ENCODE measurements at regions not wholly inside any gene's neighbourhood (a gene's known extent, or its start where the extent isn't known, plus 50 kb on each side); places are given as distances from the start of the nearest gene placed in this dataset.

DNA sequence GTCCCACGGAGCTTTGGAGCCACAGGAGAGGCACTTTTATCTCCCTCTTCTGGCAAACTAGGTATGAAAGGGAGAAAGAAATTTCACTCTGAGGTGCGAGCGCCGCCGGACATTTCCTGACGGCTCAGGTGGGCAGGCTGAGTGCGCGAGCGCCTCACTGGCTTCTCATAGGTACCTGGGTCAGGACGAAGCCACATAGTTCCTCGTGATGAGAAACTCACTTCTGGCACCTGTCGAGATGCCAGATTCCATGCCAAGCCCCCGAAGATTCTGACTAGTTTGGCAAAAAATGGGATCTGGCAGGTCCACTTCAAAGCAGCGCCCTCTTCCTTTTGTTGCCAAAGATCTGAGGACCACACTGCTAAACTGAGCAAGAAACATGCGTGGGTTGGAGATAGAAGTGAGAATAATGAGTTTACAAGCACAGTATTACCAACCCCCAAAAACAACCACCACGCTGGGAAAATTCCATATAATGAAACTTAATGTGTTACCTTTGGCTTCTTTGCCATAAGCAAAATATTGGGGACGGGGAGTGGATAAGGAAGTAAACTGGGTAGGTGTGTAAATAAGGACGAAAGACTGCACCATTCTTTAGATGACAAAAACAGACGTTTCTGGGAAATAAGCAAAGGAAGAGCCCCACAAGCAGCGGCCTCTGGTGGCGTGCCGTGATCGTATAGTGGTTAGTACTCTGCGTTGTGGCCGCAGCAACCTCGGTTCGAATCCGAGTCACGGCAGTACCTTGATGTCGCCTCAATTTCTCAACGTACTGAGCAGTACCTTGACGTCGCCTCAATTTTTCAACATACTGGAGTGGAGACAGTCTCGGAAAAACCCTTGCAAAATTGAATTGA, 89.8 kb upstream of the PRSS16 start (continued):
- TF ChIP-seq, protein P1, sequence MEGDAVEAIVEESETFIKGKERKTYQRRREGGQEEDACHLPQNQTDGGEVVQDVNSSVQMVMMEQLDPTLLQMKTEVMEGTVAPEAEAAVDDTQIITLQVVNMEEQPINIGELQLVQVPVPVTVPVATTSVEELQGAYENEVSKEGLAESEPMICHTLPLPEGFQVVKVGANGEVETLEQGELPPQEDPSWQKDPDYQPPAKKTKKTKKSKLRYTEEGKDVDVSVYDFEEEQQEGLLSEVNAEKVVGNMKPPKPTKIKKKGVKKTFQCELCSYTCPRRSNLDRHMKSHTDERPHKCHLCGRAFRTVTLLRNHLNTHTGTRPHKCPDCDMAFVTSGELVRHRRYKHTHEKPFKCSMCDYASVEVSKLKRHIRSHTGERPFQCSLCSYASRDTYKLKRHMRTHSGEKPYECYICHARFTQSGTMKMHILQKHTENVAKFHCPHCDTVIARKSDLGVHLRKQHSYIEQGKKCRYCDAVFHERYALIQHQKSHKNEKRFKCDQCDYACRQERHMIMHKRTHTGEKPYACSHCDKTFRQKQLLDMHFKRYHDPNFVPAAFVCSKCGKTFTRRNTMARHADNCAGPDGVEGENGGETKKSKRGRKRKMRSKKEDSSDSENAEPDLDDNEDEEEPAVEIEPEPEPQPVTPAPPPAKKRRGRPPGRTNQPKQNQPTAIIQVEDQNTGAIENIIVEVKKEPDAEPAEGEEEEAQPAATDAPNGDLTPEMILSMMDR (conservative IDR thresholded peaks at IDR 0.05; ENCODE audit: low read depth in 2 of 2), result peak; percentile 48 to 68; a peak in 3 of 4 replicates

DNA sequence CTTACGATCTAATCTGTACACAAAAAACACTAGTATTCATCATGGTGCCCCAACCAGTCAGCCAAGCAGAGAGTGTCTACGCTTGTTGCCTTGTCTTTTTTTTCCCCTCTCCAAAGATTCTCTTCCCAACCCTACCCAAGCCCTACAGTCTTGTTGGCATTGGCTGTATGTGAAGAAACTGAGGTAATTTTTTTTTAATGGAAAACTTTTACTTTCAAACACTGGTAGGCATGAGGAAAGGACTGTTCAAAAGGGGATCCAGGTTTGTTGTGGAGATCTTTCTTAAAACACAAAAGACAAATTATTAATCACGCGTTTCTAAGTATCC, 89.2 kb upstream of the PRSS16 start:
- Mint-ChIP-seq H3K9me3 (peaks cover 3% of the 10 kb centered on the region; the same call in 1 of the 3 replicates), H3K36me3 (ENCODE audit: low read depth) (no peaks in the 10 kb centered on the region), H3K27ac (no peak overlapping the region), H3K27me3 (ENCODE audit: insufficient read depth, low read depth, poor library complexity) (peaks cover 23% of the 10 kb centered on the region), H3K4me1 (peaks cover 26% of the 10 kb centered on the region), H3K4me3 (peak overlapping the region; percentile 91)
- Histone ChIP-seq H3K4me1 (ENCODE audit: insufficient read depth) (peaks cover 20% of the 10 kb centered on the region), H4K20me1 (replicated peaks; ENCODE audit: insufficient read depth) (no peaks in the 10 kb centered on the region), H3K4me2 (peak overlapping the region; percentile 94; the same call in 1 of the 2 replicates), H3K27ac (ENCODE audit: low read depth) (no peak overlapping the region), H2AFZ (no peak overlapping the region), H3K9me2 (ENCODE audit: insufficient read depth) (no peaks in the 10 kb centered on the region), H3K4me3 (peak overlapping the region; percentile 84), H3K27me3 (ENCODE audit: insufficient read depth) (peaks cover 12% of the 10 kb centered on the region), H3K79me2 (replicated peaks; ENCODE audit: insufficient read depth) (no peaks in the 10 kb centered on the region), H3K36me3 (ENCODE audit: insufficient read depth) (no peaks in the 10 kb centered on the region), H3F3A (replicated peaks; ENCODE audit: low read depth) (no peaks in the 10 kb centered on the region; the same call in 1 of the 2 replicates)
- DNase-seq (ENCODE audit: low spot score), result no peak
- no peak for ATAC-seq
- TF ChIP-seq, protein P2, sequence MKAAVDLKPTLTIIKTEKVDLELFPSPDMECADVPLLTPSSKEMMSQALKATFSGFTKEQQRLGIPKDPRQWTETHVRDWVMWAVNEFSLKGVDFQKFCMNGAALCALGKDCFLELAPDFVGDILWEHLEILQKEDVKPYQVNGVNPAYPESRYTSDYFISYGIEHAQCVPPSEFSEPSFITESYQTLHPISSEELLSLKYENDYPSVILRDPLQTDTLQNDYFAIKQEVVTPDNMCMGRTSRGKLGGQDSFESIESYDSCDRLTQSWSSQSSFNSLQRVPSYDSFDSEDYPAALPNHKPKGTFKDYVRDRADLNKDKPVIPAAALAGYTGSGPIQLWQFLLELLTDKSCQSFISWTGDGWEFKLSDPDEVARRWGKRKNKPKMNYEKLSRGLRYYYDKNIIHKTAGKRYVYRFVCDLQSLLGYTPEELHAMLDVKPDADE (IDR thresholded peaks at IDR 0.05), result no peak
- TF ChIP-seq NANOG (IDR thresholded peaks at IDR 0.05; ENCODE audit: borderline replicate concordance) (no peak), EZH2phosphoT487 (IDR thresholded peaks at IDR 0.05; ENCODE audit: unreplicated experiment) (no peak), ZNF114 (CRISPR knock-in tag; IDR thresholded peaks at IDR 0.05) (no peak), JUNB (IDR thresholded peaks at IDR 0.05; ENCODE audit: unreplicated experiment) (no peak), CREB1 (CRISPR knock-in tag; IDR thresholded peaks at IDR 0.05; ENCODE audit: low read depth) (no peak)
- TF ChIP-seq, protein P1 (conservative IDR thresholded peaks at IDR 0.05; ENCODE audit: low read depth in 2 of 2), result no peak
- TF ChIP-seq, protein P3, sequence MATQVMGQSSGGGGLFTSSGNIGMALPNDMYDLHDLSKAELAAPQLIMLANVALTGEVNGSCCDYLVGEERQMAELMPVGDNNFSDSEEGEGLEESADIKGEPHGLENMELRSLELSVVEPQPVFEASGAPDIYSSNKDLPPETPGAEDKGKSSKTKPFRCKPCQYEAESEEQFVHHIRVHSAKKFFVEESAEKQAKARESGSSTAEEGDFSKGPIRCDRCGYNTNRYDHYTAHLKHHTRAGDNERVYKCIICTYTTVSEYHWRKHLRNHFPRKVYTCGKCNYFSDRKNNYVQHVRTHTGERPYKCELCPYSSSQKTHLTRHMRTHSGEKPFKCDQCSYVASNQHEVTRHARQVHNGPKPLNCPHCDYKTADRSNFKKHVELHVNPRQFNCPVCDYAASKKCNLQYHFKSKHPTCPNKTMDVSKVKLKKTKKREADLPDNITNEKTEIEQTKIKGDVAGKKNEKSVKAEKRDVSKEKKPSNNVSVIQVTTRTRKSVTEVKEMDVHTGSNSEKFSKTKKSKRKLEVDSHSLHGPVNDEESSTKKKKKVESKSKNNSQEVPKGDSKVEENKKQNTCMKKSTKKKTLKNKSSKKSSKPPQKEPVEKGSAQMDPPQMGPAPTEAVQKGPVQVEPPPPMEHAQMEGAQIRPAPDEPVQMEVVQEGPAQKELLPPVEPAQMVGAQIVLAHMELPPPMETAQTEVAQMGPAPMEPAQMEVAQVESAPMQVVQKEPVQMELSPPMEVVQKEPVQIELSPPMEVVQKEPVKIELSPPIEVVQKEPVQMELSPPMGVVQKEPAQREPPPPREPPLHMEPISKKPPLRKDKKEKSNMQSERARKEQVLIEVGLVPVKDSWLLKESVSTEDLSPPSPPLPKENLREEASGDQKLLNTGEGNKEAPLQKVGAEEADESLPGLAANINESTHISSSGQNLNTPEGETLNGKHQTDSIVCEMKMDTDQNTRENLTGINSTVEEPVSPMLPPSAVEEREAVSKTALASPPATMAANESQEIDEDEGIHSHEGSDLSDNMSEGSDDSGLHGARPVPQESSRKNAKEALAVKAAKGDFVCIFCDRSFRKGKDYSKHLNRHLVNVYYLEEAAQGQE (IDR thresholded peaks at IDR 0.05; ENCODE audit: unreplicated experiment), result no peak
